Epithelial cell of prostate (primary cell): ENCODE measurements at regions not wholly inside any gene's neighbourhood (a gene's known extent, or its start where the extent isn't known, plus 50 kb on each side); places are given as distances from the start of the nearest gene placed in this dataset.
"Not testable (repeated sequence)": the region's sequence is repeated elsewhere in the genome, so short reads cannot be mapped to it uniquely, and the experiment has no call there.

Experiments used
- DNase-seq: peaks from one replicate; pipeline ENCODE4 v3.0.0-alpha.2; 2011; ENCODE audit warnings: low read depth, low spot score
- H3K27ac ChIP-seq: fragments of 450-650 bp; 2 replicates; pipeline ENCODE4 v1.5.1; 2017; ENCODE audit warnings: mild to moderate bottlenecking

DNA sequence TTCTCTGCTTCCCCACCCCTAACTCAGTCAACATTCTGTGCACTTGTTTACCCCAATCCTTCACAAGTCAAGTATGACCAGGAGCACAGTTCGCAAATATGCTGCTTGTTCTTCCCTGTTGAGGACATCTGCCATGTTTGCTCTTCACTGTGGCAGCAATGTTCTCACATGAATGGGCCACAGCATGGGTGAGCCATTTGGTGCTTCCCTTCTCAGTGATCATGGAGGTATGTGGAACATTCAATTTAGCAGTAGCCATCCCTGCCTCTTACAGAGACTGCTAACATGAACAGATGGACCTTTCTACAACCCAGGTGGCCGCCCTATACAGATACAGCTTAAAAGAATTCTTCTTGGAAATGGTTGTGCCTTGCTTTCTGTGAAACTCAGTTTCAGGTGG, 660.1 kb upstream of the SGO1 start:
- no peak for DNase-seq
- no peak overlapping the region for H3K27ac ChIP-seq

- no peak for DNase-seq
Observed at GRCh38 chr3:20844851-20845250, 658.8 kb upstream of the SGO1 start.

GRCh38 chr3:20842594-20843436, 656.8 kb upstream of the SGO1 start:
- no peak overlapping the region for H3K27ac ChIP-seq
- no peak for DNase-seq

More at GRCh38 chr3:20844851-20845250, 658.8 kb upstream of the SGO1 start:
- H3K27ac ChIP-seq = no peak overlapping the region

GRCh38 chr3:20842002-20842401, 656.0 kb upstream of the SGO1 start:
- no peak for DNase-seq
- no peak overlapping the region for H3K27ac ChIP-seq

- no peak overlapping the region for H3K27ac ChIP-seq
- no peak for DNase-seq
Observed at GRCh38 chr3:20837676-20838302, 651.8 kb upstream of the SGO1 start.

DNA sequence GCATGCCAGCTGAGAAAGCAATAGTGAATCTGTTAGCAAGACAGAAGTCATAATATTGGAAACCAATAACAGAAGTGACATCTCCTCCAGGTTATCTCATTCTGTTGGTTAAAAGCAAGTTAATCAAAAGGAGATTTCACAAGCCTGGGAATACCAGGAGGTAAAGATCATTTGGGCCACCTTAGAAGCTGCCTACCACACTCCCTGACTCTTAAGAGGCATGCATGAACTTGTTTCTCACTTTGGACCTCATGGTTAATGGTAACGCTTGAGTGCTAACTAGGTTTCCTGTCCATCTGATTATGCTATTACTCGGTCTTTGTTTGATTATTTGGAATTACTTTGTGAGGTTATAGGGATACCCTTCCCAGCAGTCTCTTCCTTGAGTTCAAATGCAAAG, 650.8 kb upstream of the SGO1 start:
- peak; percentile 64 for DNase-seq
- H3K27ac ChIP-seq = peak overlapping the region; percentile 2

DNA sequence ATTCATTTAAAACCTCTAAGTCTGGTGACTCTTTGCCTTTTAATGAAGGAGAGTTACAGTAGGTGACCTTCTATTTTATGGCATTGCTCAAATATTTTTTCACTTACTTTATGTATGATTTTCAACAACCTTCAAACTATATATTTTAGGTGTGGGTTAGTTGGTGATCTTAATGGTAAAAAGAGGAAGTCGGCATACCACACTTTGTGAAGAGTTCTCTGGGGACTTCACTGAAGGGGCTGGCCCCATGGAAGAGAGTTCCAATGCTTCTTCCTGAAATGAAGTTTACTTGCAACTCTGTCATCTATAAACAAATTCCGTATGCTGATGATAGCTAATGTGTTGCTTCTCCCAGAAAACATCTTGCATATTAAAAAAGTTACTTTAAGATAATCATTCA, 647.0 kb upstream of the SGO1 start:
- no peak for DNase-seq
- no peak overlapping the region for H3K27ac ChIP-seq

- DNase-seq = no peak
- no peak overlapping the region for H3K27ac ChIP-seq
Observed at GRCh38 chr3:20822251-20822650, 636.2 kb upstream of the SGO1 start.

DNA sequence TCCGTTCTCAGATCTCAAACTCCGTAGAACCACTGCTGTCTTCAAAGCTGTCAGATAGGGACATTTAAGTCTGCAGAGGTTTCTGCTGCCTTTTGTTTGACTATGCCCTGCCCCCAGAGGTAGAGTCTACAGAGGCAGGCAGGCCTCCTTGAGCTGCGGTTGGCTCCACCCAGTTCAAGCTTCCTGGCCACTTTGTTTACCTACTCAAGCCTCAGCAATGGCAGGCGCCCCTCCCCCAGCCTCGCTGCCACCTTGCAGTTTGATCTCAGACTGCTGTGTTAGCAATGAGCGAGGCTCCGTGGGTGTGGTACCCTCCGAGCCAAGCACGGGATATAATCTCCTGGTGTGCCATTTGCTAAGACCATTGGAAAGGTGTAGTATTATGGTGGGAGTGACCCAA, 634.9 kb upstream of the SGO1 start:
- not testable (repeated sequence) for H3K27ac ChIP-seq, DNase-seq

- H3K27ac ChIP-seq = no peak overlapping the region
Observed at GRCh38 chr3:20811631-20812030, 625.6 kb upstream of the SGO1 start.

GRCh38 chr3:20811006-20811405, 625.0 kb upstream of the SGO1 start:
- no peak for DNase-seq

More at GRCh38 chr3:20811631-20812030, 625.6 kb upstream of the SGO1 start:
- no peak for DNase-seq

DNA sequence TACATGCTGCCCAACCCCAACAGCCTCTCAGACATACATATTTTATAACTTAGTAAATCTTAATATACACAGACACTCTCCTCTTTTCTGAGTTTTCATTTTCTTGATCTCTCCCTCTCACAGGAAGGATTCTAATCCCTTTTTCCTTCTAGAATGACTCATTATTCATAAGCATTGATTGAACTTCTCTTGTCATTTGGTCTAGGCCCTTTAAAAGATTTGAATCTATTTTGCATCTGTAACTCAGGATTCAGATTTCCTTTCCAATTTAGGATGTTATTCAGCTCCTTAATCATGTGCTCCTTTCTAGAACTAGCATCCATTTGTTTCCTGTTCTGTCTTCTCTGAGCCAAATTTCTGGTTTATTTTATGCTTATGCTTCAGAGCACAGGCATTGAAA, 624.5 kb upstream of the SGO1 start:
- no peak overlapping the region for H3K27ac ChIP-seq
- no peak for DNase-seq

More at GRCh38 chr3:20811006-20811405, 625.0 kb upstream of the SGO1 start:
- no peak overlapping the region for H3K27ac ChIP-seq

DNA sequence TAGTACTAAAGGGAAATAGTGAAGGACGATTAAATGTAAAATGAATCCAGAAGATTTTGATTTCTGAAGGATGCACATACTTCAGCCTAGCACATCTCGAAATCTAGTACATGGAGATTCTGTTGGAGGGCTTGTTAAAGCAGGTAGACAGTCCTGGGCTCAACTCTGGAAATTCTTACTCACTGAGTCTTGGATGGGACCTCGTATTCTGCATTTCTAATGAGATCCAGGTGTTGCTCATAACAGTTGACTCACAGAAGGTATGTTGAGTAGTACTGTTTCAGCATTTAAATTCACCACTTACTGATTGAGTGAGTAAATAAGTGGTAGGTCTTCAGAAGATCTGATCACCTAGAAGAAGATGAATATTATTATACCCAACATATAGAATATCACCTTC, 623.4 kb upstream of the SGO1 start:
- DNase-seq = peak; percentile 18
- no peak overlapping the region for H3K27ac ChIP-seq

GRCh38 chr3:20808864-20809263, 622.9 kb upstream of the SGO1 start:
- no peak for DNase-seq
- no peak overlapping the region for H3K27ac ChIP-seq

- DNase-seq = no peak
- H3K27ac ChIP-seq = no peak overlapping the region
Observed at GRCh38 chr3:20798666-20799065, 612.7 kb upstream of the SGO1 start.

- no peak overlapping the region for H3K27ac ChIP-seq
- DNase-seq = no peak
Observed at GRCh38 chr3:20787005-20787404, 601.0 kb upstream of the SGO1 start.

GRCh38 chr3:20776692-20777091, 590.7 kb upstream of the SGO1 start:
- no peak overlapping the region for H3K27ac ChIP-seq
- DNase-seq = no peak

- DNase-seq = no peak
- no peak overlapping the region for H3K27ac ChIP-seq
Observed at GRCh38 chr3:20776286-20776685, 590.3 kb upstream of the SGO1 start.

DNA sequence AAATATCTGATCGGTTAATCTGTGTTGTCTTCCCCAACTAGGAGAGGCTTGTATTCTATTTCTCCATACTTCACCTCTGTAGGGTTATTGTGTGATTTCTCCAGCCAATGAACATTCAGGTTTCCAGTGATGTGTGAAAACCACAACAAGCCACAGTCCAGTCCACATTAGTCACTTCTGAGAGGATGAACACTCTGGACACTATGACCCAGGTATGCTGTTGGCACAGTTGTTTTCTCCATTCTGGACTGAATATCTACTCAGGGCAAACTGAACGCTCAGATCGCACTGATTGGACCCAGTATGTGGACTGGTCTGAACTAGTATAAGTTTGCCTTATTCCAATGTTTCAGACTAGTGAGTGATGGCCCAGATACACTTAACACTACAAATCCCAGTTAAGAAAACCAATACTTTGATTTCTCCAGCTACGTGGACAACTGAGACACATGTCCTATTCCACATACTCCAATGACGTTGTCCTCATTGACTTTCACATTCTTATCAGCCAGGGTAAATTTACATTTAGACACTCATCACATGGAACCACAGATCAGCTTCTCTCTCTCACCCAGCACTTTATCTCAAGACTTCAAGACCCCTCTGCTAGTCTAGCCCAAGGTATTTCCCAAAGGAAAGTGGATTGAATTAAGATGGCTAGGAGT, 587.4 kb upstream of the SGO1 start:
- DNase-seq = no peak
- H3K27ac ChIP-seq = no peak overlapping the region

- no peak overlapping the region for H3K27ac ChIP-seq
- no peak for DNase-seq
Observed at GRCh38 chr3:20772869-20773268, 586.9 kb upstream of the SGO1 start.

GRCh38 chr3:20769430-20769829, 583.4 kb upstream of the SGO1 start:
- no peak for DNase-seq
- no peak overlapping the region for H3K27ac ChIP-seq
